HepG2 (cell line): ENCODE measurements at regions not wholly inside any gene's neighbourhood (a gene's known extent, or its start where the extent isn't known, plus 50 kb on each side); places are given as distances from the start of the nearest gene placed in this dataset.

Source experiments
- ATAC-seq: fragments of 200-7000 bp; cut with Tn5 transposase; 3 replicates; pipeline ENCODE4 v1.9.1; 2020; ENCODE audit warnings: mild to moderate bottlenecking, moderate library complexity
- BruUV-seq: library from RNA; stranded (reverse); fragments of 400-500 nt; replicated peaks from 2 replicates; lab custom pipeline; 2021; lab: Mats Ljungman, UMichigan
- CTCF ChIA-PET: fragments of 300-600 bp; formaldehyde crosslinking; extraction: SDS; loops from one replicate; lab custom pipeline; 2021; ENCODE audit warnings: low total read pairs, inconsistent platforms, low intra/inter-chr PET ratio; lab: Yijun Ruan, JAX
- POLR2A ChIA-PET: fragments of 350-600 bp; sonication (Branson Sonifier 250); formaldehyde crosslinking; loops from one replicate; lab custom pipeline; 2020; ENCODE audit warnings: antibody characterized with exemption, inconsistent platforms; lab: Yijun Ruan, JAX
- DNase-seq: peaks from one replicate; pipeline ENCODE4 v3.0.0-alpha.2; 2015; ENCODE audit warnings: low spot score
- FAIRE-seq: peaks from 3 replicates; lab custom pipeline; 2011; peaks lifted over from hg19 to GRCh38; lab: Jason Lieb, UNC
- H2AFZ ChIP-seq: one replicate; pipeline ENCODE4 v1.6.1; 2011; ENCODE audit warnings: low read length, inconsistent platforms
- H3K27ac ChIP-seq: fragments of 300-600 bp; 3 replicates; pipeline ENCODE4 v1.8.0; 2011; ENCODE audit warnings: mixed run types, mild to moderate bottlenecking, mixed read lengths, low read length, inconsistent platforms; ENCODE audit not compliant: insufficient read depth; ENCODE audit errors: extremely low read length
- H3K27me3 ChIP-seq, 2 experiments: fragments of 200-600 bp in 1 of 2; 2 replicates in 1 of 2; 3 replicates in 1 of 2; pipeline versions ENCODE4 v1.6.0 to v1.8.0; 2011; ENCODE audit warnings: low read length in 2 of 2, mild to moderate bottlenecking in 2 of 2, moderate library complexity in 2 of 2, inconsistent platforms in 1 of 2; ENCODE audit not compliant: insufficient read depth in 2 of 2, control insufficient read depth in 1 of 2
- H3K36me3 ChIP-seq, 2 experiments: fragments of 200-600 bp in 1 of 2; replicated peaks in 1 of 2; 2 replicates in 1 of 2; 3 replicates in 1 of 2; pipeline versions ENCODE4 v1.5.1 to v1.8.0; 2011; ENCODE audit warnings: low read length in 2 of 2, inconsistent platforms in 1 of 2; ENCODE audit not compliant: insufficient read depth in 2 of 2, control insufficient read depth in 1 of 2
- H3K4me1 ChIP-seq: 2 replicates; pipeline ENCODE4 v1.5.1; 2012; ENCODE audit warnings: low read length, inconsistent platforms; ENCODE audit not compliant: insufficient read depth
- H3K4me2 ChIP-seq: 2 replicates; pipeline ENCODE4 v1.6.0; 2011; ENCODE audit warnings: low read depth, low read length, inconsistent platforms
- H3K4me3 ChIP-seq, 3 experiments: fragments of 200-600 bp in 1 of 3; sonication (generic), shearing (Covaris generic) in 1 of 3; replicated peaks in 1 of 3; 2 replicates each; pipeline ENCODE4 v1.5.1; 2011 to 2016; ENCODE audit warnings: low read length in 3 of 3, inconsistent platforms in 2 of 3, low read depth in 2 of 3, mild to moderate bottlenecking in 2 of 3, control low read depth in 1 of 3, mixed read lengths in 1 of 3; ENCODE audit not compliant: insufficient read depth in 1 of 3
- H3K79me2 ChIP-seq: one replicate; pipeline ENCODE4 v1.6.1; 2011; ENCODE audit warnings: low read length, inconsistent platforms; ENCODE audit not compliant: insufficient read depth
- H3K9ac ChIP-seq: 2 replicates; pipeline ENCODE4 v1.6.0; 2011; ENCODE audit warnings: mild to moderate bottlenecking, low read depth, low read length, inconsistent platforms; ENCODE audit not compliant: insufficient read depth
- H3K9me3 ChIP-seq: 2 replicates; pipeline ENCODE4 v1.5.1; 2012; ENCODE audit warnings: mild to moderate bottlenecking, low read length
- H4K20me1 ChIP-seq: 2 replicates; pipeline ENCODE4 v1.6.0; 2011; ENCODE audit warnings: inconsistent platforms, mild to moderate bottlenecking, low read length, moderate library complexity; ENCODE audit not compliant: insufficient read depth
- HOXD1 ChIP-seq: sonication (generic); formaldehyde crosslinking; IDR thresholded peaks from 2 replicates; pipeline ENCODE4 v1.5.0; 2020; ENCODE audit warnings: missing genetic modification reagents
- ZFP90 ChIP-seq: sonication (generic); formaldehyde crosslinking; IDR thresholded peaks from 2 replicates; pipeline ENCODE4 v1.8.0; 2022; ENCODE audit warnings: missing genetic modification reagents, mild to moderate bottlenecking, inconsistent platforms, borderline replicate concordance
- ZNF354B ChIP-seq: sonication (generic); formaldehyde crosslinking; IDR thresholded peaks from 2 replicates; pipeline ENCODE4 v1.8.0; 2022; ENCODE audit warnings: mild to moderate bottlenecking, missing genetic modification reagents
- WGBS: methylation state at CpG from one replicate; pipeline ENCODE4 v1.1.6; 2017; ENCODE audit warnings: low lambda C conversion rate; 5-methylcytosine and 5-hydroxymethylcytosine counted together
- in situ Hi-C: cut with HindIII; loops from 2 replicates; pipeline ENCODE4 v1.10.0; 2017; ENCODE audit warnings: low pct_unique_long_range_greater_than_20kb; ENCODE audit not compliant: extremely low pct_ligation_motif_present
- intact Hi-C: fragments of 100-400 bp; cut with micrococcal nuclease; formaldehyde crosslinking; loops from one replicate; pipeline ENCODE4 v1.10.0; 2022; ENCODE audit not compliant: unreplicated experiment
- TF ChIP-seq, protein P1 (sequence below): sonication (generic); formaldehyde crosslinking; IDR thresholded peaks from 2 replicates; pipeline ENCODE4 v1.8.1; 2023; ENCODE audit warnings: missing genetic modification reagents, inconsistent platforms, borderline replicate concordance
- TF ChIP-seq, protein P2 (sequence below): sonication (generic); formaldehyde crosslinking; IDR thresholded peaks from 2 replicates; pipeline ENCODE4 v1.4.0; 2020; ENCODE audit warnings: missing genetic modification reagents, borderline replicate concordance

DNA sequence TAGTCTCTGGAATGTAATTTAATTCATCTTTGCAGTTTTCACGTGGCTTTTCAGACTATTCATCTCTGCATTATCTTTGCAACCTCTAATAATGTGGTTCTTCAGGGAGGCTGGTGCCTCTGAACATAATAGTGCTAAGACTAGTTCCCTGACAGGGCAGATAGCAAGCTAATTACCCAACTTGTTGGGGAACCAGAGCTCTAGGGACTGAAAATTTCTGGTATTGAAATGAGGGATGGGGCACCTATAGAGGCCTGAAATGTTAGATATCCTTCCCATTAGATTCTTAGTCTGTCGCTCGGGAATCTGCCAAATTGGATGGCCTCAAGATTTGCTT lies 693.6 kb upstream of the MAP3K7 start:
- H3K27me3 ChIP-seq, result no peaks in the 10 kb centered on the region
- intact Hi-C loops (no loop called here), in situ Hi-C loops (no loop called here)
- no peak overlapping the region for H3K4me2 ChIP-seq
- POLR2A ChIA-PET, result no interaction called here
- FAIRE-seq (no peak), DNase-seq (no peak), ATAC-seq (no peak)
- no peaks in the 10 kb centered on the region for H3K4me1 ChIP-seq
- TF ChIP-seq, protein P1, sequence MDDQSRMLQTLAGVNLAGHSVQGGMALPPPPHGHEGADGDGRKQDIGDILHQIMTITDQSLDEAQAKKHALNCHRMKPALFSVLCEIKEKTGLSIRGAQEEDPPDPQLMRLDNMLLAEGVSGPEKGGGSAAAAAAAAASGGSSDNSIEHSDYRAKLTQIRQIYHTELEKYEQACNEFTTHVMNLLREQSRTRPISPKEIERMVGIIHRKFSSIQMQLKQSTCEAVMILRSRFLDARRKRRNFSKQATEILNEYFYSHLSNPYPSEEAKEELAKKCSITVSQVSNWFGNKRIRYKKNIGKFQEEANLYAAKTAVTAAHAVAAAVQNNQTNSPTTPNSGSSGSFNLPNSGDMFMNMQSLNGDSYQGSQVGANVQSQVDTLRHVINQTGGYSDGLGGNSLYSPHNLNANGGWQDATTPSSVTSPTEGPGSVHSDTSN (CRISPR knock-in tag), result no peak
- TF ChIP-seq, protein P2, sequence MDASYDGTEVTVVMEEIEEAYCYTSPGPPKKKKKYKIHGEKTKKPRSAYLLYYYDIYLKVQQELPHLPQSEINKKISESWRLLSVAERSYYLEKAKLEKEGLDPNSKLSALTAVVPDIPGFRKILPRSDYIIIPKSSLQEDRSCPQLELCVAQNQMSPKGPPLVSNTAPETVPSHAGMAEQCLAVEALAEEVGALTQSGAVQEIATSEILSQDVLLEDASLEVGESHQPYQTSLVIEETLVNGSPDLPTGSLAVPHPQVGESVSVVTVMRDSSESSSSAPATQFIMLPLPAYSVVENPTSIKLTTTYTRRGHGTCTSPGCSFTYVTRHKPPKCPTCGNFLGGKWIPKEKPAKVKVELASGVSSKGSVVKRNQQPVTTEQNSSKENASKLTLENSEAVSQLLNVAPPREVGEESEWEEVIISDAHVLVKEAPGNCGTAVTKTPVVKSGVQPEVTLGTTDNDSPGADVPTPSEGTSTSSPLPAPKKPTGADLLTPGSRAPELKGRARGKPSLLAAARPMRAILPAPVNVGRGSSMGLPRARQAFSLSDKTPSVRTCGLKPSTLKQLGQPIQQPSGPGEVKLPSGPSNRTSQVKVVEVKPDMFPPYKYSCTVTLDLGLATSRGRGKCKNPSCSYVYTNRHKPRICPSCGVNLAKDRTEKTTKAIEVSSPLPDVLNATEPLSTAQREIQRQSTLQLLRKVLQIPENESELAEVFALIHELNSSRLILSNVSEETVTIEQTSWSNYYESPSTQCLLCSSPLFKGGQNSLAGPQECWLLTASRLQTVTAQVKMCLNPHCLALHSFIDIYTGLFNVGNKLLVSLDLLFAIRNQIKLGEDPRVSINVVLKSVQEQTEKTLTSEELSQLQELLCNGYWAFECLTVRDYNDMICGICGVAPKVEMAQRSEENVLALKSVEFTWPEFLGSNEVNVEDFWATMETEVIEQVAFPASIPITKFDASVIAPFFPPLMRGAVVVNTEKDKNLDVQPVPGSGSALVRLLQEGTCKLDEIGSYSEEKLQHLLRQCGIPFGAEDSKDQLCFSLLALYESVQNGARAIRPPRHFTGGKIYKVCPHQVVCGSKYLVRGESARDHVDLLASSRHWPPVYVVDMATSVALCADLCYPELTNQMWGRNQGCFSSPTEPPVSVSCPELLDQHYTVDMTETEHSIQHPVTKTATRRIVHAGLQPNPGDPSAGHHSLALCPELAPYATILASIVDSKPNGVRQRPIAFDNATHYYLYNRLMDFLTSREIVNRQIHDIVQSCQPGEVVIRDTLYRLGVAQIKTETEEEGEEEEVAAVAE (CRISPR knock-in tag), result no peak
- TF ChIP-seq ZFP90 (CRISPR knock-in tag) (no peak), HOXD1 (CRISPR knock-in tag) (no peak), ZNF354B (no peak)
- H3K79me2 ChIP-seq, result no peaks in the 10 kb centered on the region
- no peak overlapping the region for H3K27ac ChIP-seq
- no peaks in the 10 kb centered on the region for H3K9me3 ChIP-seq
- H4K20me1 ChIP-seq, result no peaks in the 10 kb centered on the region
- WGBS, result 28% methylated on average over 3 of the region's 3 CpGs
- CTCF ChIA-PET, result no interaction called here
- H3K36me3 ChIP-seq, result no peaks in the 10 kb centered on the region
- H2AFZ ChIP-seq, result no peak overlapping the region
- H3K9ac ChIP-seq, result no peak overlapping the region
- no peak overlapping the region for H3K4me3 ChIP-seq
- no TSS peak for BruUV-seq
